ENCODE measurements at regions not wholly inside any gene's neighbourhood (a gene's known extent, or its start where the extent isn't known, plus 50 kb on each side); places are given as distances from the start of the nearest gene placed in this dataset.

- no peak for DNase-seq (ENCODE audit: low spot score)
These were observed 54.5 kb upstream of the NPAS2 start for GRCh38 chr2:100765481-100765880.

GRCh38 chr2:100766256-100766655 is 53.7 kb upstream of the NPAS2 start:
- DNase-seq (ENCODE audit: low spot score) = no peak

DNA sequence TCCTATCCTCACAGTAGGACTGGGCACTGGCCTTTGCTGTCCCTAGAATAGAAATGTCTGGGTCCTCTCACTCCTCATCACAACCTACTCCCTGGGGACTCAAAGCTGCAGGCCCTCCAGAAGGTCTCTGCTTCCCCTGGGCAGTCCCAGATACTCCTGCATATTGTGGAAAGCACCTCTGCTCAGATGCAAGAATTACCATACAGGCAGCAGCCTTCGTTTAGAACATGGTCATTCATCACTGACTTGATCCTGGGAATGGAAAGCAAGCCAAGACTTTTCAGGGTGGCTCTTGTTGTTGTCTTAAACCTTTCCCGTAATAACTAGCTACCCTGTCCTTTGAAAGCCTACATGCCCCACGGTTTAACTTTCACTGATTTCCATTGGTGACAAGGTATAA is 53.1 kb upstream of the NPAS2 start:
- DNase-seq (ENCODE audit: low spot score) = no peak

DNA sequence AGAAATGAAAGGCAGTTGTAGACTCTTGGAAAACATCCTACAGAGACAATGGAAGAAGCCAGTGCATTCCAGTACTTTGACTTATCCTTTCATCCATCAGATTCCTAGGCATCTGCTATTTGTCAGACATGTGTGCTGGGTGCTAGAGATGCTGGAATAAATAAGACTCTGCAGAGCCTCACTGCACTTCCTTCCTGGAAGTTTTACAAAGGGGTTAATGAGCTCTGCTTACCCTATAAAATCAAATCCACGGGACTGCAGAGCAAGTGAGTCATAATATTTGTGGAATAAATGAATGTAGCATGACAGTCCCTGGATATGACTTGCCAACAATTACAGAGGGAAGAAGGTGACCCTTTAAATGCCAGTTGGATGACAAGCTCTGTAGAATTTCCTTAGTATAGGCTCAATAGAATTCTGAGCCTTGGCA is 52.7 kb upstream of the NPAS2 start:
- no peak for DNase-seq (ENCODE audit: low spot score)

DNA sequence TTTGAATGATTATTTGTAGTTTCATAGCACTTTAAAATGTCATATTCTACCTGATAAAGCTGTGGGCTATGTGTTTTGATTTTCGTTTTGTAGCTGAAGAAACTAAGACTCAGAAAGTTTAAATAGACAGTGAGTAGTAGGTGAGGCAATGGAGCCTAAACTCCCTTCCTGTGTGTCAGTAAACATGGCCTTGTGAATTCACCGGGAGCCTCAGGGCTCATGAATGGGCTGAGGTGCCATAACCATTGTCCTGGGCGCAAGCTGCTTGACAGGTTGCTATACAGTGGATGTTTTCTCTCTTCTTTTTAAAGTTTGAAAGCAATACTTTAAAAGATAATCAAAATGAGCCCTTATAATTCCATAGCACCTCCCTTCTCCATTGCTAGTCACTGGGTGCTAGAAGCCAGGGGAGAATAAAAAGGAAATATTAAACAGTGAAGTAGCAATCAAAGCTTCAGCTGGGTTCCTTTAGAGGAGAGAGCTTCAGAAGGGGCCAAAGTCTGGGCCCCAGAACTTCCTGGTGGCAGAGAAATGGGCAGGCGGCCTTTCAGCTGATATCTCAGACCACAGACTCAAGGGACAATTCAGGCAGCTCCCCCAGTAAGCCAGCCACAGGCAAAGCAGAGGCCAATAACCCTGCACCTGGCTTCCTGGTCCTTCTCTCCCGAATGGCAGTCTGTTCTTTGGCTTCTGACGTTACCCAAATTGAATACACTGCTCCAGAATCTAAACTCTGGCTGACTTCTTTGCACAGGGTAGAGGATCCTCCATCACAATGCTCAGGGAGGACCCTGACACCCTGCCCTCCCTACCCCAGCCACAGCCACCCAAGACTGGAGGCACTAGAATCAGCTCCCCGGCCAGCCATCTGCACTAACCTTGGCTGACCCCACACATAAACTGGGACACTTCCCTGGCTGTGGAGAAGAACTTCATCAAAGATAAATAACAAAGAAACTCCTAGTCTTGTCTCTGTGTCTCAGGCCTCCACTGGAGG is 51.8 kb upstream of the NPAS2 start:
- no peak for DNase-seq (ENCODE audit: low spot score)

Measured in cerebellar cortex (tissue), 1 donor.